Panc1 (cell line): ENCODE measurements at regions not wholly inside any gene's neighbourhood (a gene's known extent, or its start where the extent isn't known, plus 50 kb on each side); places are given as distances from the start of the nearest gene placed in this dataset.

ENCODE experiments used
- ATAC-seq: fragments of 200-7000 bp; cut with Tn5 transposase; 2 replicates; pipeline ENCODE4 v1.9.1; 2020; ENCODE audit warnings: mild to moderate bottlenecking, moderate library complexity
- BruUV-seq: library from RNA; stranded (reverse); fragments of 400-500 nt; replicated peaks from 2 replicates; lab custom pipeline; 2021; lab: Mats Ljungman, UMichigan
- CTCF ChIA-PET: fragments of 300-600 bp; sonication (Branson Sonifier 250); formaldehyde crosslinking; loops from one replicate; lab custom pipeline; 2022; ENCODE audit warnings: antibody characterized with exemption; lab: Charles Lee
- POLR2A ChIA-PET: fragments of 300-600 bp; sonication (Branson Sonifier 250); formaldehyde crosslinking; loops from one replicate; lab custom pipeline; 2022; ENCODE audit warnings: antibody characterized with exemption; lab: Charles Lee
- DNase-seq: peaks from one replicate; pipeline ENCODE4 v3.0.0-alpha.2; 2010; ENCODE audit warnings: low read depth, low spot score
- H3K27ac ChIP-seq: 2 replicates; pipeline ENCODE4 v1.5.1; 2011; ENCODE audit warnings: mild to moderate bottlenecking, low read length, inconsistent platforms
- H3K27me3 ChIP-seq: fragments of 200-500 bp; sonication (Bioruptor generic); 2 replicates; pipeline ENCODE4 v1.6.0; 2014; ENCODE audit warnings: low read length, inconsistent platforms; ENCODE audit not compliant: control insufficient read depth, insufficient read depth
- H3K36me3 ChIP-seq: fragments of 200-500 bp; sonication (Bioruptor generic); 2 replicates; pipeline ENCODE4 v1.5.1; 2014; ENCODE audit warnings: inconsistent platforms, mild to moderate bottlenecking, low read length, moderate library complexity; ENCODE audit not compliant: control insufficient read depth, insufficient read depth
- H3K4me1 ChIP-seq: 2 replicates; pipeline ENCODE4 v1.5.1; 2011; ENCODE audit warnings: inconsistent platforms, mild to moderate bottlenecking, low read length, moderate library complexity; ENCODE audit not compliant: control insufficient read depth, insufficient read depth
- H3K4me3 ChIP-seq, 2 experiments: 2 replicates each; pipeline ENCODE4 v1.5.1; 2011 to 2012; ENCODE audit warnings: low read depth in 2 of 2, low read length in 2 of 2, mild to moderate bottlenecking in 2 of 2, inconsistent platforms in 1 of 2, moderate library complexity in 1 of 2
- H3K9me3 ChIP-seq: fragments of 200-500 bp; sonication (Bioruptor generic); 2 replicates; pipeline ENCODE4 v1.5.1; 2014; ENCODE audit warnings: low read depth, mild to moderate bottlenecking, inconsistent platforms, low read length, moderate library complexity; ENCODE audit not compliant: control insufficient read depth, insufficient read depth
- POLR2AphosphoS5 ChIP-seq: IDR thresholded peaks from 2 replicates; pipeline ENCODE4 v1.6.1; 2012; ENCODE audit warnings: mild to moderate bottlenecking, low read depth, low read length, moderate library complexity
- SIN3A ChIP-seq: IDR thresholded peaks from 2 replicates; pipeline ENCODE4 v1.6.1; 2012; ENCODE audit warnings: low read depth, mild to moderate bottlenecking, low read length, moderate library complexity, borderline replicate concordance; ENCODE audit not compliant: insufficient read depth
- TCF7L2 ChIP-seq: IDR thresholded peaks from 2 replicates; pipeline ENCODE4 v1.6.1; 2011; ENCODE audit warnings: mild to moderate bottlenecking, low read depth, low read length, inconsistent platforms
- in situ Hi-C: cut with HindIII; loops from 2 replicates; pipeline ENCODE4 v1.10.0; 2016; ENCODE audit warnings: low sequenced_read_pairs, low pct_unique_long_range_greater_than_20kb
- intact Hi-C: fragments of 100-400 bp; cut with micrococcal nuclease; formaldehyde crosslinking; loops from one replicate; pipeline ENCODE4 v1.10.0; 2022; ENCODE audit not compliant: unreplicated experiment
- TF ChIP-seq, protein P1 (sequence below), 2 experiments: IDR thresholded peaks; 2 replicates each; pipeline ENCODE4 v1.6.1; 2011 to 2012; ENCODE audit warnings: low read depth in 2 of 2, control low read depth in 1 of 2, low read length in 1 of 2, mild to moderate bottlenecking in 1 of 2, moderate library complexity in 1 of 2; ENCODE audit not compliant: insufficient read depth in 1 of 2
- TF ChIP-seq, protein P2 (sequence below): fragments of 450-650 bp; IDR thresholded peaks from 2 replicates; pipeline ENCODE4 v1.5.1; 2017; ENCODE audit warnings: mild to moderate bottlenecking

DNA sequence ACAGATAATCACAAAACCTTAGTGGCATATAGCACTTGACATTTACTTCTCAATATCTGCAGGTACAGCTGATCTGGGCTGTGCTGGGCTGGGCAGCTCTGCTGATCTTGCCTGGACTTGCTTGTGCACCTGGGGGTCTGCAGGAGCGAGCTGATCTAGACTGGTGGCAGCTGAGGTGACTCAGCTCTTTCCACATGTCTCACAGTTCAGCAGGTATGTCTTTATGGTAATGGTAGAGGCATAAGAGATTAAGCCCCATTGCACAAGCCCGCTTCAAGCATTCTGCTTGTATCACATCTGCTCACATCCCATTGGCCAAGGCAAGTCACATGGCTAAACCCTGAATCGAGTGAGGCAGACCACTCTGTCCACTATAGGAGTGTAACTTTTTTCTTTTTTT, 506.7 kb downstream of the BCOR start:
- no peak for ATAC-seq

DNA sequence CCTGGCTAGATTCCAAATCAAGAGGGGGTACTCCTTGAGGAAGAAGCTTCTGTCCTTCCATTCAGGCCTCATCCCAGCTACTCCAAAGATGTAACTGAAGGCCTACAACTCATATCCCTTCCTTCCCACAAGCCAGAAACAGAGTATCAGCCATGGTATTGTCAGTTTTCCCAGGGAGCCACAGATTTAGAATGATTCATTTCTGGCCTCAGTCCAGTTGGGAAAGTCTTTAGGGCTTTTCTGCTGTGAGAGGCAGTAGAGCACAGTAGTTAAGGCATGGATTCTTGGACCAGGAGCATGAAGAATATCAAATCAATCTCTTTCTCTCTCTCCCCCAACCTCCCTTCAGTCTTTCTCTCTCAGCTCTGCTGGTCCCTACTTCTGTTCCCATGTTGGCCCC, 505.0 kb downstream of the BCOR start:
- DNase-seq: no peak
- intact Hi-C loops (no loop called here), in situ Hi-C loops (no loop called here)
- BruUV-seq: no TSS peak
- H3K36me3 ChIP-seq: no peaks in the 10 kb centered on the region
- ATAC-seq: no peak
- no peaks in the 10 kb centered on the region for H3K9me3 ChIP-seq
- TF ChIP-seq, protein P1, sequence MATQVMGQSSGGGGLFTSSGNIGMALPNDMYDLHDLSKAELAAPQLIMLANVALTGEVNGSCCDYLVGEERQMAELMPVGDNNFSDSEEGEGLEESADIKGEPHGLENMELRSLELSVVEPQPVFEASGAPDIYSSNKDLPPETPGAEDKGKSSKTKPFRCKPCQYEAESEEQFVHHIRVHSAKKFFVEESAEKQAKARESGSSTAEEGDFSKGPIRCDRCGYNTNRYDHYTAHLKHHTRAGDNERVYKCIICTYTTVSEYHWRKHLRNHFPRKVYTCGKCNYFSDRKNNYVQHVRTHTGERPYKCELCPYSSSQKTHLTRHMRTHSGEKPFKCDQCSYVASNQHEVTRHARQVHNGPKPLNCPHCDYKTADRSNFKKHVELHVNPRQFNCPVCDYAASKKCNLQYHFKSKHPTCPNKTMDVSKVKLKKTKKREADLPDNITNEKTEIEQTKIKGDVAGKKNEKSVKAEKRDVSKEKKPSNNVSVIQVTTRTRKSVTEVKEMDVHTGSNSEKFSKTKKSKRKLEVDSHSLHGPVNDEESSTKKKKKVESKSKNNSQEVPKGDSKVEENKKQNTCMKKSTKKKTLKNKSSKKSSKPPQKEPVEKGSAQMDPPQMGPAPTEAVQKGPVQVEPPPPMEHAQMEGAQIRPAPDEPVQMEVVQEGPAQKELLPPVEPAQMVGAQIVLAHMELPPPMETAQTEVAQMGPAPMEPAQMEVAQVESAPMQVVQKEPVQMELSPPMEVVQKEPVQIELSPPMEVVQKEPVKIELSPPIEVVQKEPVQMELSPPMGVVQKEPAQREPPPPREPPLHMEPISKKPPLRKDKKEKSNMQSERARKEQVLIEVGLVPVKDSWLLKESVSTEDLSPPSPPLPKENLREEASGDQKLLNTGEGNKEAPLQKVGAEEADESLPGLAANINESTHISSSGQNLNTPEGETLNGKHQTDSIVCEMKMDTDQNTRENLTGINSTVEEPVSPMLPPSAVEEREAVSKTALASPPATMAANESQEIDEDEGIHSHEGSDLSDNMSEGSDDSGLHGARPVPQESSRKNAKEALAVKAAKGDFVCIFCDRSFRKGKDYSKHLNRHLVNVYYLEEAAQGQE (IDR thresholded peaks at IDR 0.05; ENCODE audit: insufficient read depth in 1 of 2, low read depth in 2 of 2, low read length in 1 of 2): no peak
- TF ChIP-seq, protein P2, sequence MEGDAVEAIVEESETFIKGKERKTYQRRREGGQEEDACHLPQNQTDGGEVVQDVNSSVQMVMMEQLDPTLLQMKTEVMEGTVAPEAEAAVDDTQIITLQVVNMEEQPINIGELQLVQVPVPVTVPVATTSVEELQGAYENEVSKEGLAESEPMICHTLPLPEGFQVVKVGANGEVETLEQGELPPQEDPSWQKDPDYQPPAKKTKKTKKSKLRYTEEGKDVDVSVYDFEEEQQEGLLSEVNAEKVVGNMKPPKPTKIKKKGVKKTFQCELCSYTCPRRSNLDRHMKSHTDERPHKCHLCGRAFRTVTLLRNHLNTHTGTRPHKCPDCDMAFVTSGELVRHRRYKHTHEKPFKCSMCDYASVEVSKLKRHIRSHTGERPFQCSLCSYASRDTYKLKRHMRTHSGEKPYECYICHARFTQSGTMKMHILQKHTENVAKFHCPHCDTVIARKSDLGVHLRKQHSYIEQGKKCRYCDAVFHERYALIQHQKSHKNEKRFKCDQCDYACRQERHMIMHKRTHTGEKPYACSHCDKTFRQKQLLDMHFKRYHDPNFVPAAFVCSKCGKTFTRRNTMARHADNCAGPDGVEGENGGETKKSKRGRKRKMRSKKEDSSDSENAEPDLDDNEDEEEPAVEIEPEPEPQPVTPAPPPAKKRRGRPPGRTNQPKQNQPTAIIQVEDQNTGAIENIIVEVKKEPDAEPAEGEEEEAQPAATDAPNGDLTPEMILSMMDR: no peak
- no peak for TF ChIP-seq POLR2AphosphoS5
- no peak for TF ChIP-seq TCF7L2
- TF ChIP-seq SIN3A: no peak
- H3K27ac ChIP-seq: no peak overlapping the region
- no peak overlapping the region for H3K4me3 ChIP-seq
- H3K4me1 ChIP-seq: no peaks in the 10 kb centered on the region
- CTCF ChIA-PET: no interaction called here
- no peaks in the 10 kb centered on the region for H3K27me3 ChIP-seq
- POLR2A ChIA-PET: no interaction called here

More for the DNA sequence above, 506.7 kb downstream of the BCOR start:
- Histone ChIP-seq H3K4me1 (no peaks in the 10 kb centered on the region), H3K4me3 (no peak overlapping the region), H3K9me3 (no peaks in the 10 kb centered on the region), H3K27me3 (no peaks in the 10 kb centered on the region), H3K36me3 (no peaks in the 10 kb centered on the region), H3K27ac (no peak overlapping the region)
- TF ChIP-seq POLR2AphosphoS5: no peak
- TF ChIP-seq, protein P2: no peak
- TF ChIP-seq, protein P1 (IDR thresholded peaks at IDR 0.05; ENCODE audit: insufficient read depth in 1 of 2, low read depth in 2 of 2, low read length in 1 of 2): no peak
- no peak for TF ChIP-seq TCF7L2
- no peak for TF ChIP-seq SIN3A
- CTCF ChIA-PET: no interaction called here
- intact Hi-C loops (no loop called here), in situ Hi-C loops (no loop called here)
- POLR2A ChIA-PET: no interaction called here
- no TSS peak for BruUV-seq
- no peak for DNase-seq
